ENCODE measurements at regions not wholly inside any gene's neighbourhood (a gene's known extent, or its start where the extent isn't known, plus 50 kb on each side); places are given as distances from the start of the nearest gene placed in this dataset.
"Not testable (repeated sequence)": the region's sequence is repeated elsewhere in the genome, so short reads cannot be mapped to it uniquely, and the experiment has no call there.

DNA sequence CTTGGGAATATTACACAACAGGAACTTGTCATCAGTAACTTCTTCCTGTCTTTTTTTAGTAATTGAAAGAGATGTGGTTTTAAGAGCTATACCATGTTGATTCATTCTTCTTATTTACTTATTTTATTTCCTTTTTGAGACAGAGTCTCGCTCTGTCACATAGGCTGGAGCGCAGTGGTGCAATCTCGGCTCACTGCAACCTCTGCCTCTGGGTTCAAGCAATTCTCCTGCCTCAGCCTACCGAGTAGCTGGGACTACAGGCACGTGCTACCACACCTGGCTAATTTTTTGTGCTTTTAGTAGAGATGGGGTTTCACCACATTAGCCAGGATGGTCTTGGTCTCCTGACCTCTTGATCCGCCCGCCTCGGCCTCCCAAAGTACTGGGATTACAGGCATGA, 1326.6 kb downstream of the DSC3 start:
- DNase-seq = not testable (repeated sequence)

DNA sequence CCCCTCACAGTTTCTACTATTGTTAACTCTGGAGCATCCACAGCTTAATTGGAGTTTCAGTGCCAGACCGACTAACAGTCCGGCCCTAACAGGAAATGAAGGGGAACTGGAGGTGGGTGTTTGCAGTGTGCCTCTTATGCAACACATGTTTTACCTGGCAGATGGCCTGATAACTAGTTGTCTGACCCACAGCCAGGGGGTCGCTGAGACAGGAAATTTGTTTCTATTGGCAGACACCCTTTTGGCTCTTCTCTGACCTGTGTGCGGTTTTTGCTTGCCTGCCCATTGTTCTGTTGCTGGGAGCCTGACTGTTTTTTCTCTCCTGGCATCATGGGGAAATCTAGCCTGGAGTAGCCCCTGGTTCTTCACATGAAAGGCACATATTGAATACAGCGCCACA, 1329.8 kb downstream of the DSC3 start:
- no peak for DNase-seq

DNA sequence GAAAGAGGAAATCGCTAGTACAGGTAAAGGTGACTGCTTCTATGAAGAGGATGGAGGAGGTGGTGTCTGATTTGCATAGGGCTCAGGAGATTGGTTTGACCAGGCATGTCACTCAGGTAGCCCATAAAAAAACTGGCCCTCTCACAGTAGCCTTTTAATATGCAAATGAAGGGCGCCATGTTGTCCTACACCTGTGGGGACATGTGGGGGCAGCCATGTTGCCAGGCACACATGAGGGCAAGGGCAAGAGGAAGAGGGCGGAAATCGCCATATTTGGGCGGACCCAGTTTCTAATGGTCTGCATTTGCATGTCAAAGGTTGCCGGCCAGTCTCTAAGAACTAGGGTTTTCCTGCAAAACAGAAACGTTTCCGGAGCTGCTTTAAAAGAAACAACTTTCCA, 1330.6 kb downstream of the DSC3 start:
- DNase-seq = no peak

DNA sequence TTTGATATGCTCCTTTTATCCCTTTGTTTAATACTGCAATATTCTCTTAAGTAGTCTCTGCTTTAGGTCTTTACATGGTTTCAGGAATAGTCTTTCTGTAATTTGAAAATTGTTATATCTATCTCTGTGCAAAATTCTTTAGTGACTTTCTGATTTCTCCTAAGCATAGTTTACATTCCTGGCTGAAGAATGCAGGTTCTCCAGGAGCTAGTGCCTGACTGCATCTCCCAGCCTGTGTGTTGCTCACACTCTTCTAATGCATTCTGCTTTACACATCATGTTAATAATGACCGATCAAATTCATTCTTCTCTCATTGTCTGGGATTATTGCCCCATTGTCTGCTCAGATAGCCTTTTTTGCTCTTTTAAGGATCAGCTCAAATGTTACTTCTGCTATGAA, 1349.2 kb downstream of the DSC3 start:
- no peak for DNase-seq

DNA sequence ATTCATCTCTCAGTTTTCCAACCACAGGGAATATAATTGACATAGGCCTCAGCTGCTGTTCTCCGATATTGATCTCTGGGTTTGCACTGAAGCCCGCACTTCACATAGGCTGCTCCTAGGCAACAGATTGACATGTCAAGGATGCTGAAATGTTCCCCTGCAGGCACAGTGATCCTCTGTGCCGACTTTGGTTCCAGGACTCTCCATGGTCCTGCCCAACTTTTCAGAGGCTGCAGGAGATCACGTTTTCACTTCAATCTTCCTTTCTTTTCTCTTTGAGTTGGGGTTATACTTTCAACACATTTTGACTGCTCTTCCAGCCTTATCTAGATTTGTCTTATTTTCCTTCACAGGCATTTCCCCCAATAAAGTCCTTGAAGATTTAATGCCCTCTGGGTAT, 1361.0 kb downstream of the DSC3 start:
- DNase-seq = no peak

DNA sequence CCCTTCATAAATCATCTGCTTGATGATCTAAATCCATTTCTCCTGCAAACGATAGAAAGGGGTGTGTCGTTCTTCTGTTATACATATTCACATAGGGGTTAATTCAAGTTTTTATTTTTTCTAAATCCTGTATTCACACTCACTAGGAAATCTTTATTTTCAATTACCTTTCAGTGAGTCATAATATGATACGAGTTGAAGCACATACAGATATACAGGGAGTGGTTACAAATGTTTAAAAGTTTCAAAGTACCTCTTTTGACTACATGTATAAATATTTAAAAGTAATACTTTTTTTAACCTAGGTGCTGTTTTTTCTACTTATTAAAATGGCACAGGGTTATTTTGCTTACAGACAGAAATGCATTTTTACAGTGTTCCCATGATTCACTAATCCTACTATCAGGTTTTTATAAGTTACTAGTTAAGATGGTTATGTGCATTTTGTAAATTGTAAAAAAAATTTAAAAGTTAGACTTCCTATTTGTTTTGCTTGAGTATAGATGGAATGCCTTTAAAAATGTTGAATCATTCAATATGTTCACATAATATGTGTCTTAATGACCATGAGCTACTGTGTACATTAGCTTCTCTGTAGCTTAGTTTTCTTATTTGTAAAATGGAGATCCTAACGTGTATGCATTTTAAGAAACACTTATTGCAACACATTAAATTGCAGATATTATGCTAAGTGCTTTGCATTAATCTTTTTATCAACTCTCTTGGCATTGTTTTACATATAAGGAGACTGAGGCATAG, 1378.1 kb downstream of the DSC3 start:
- no peak for DNase-seq

DNA sequence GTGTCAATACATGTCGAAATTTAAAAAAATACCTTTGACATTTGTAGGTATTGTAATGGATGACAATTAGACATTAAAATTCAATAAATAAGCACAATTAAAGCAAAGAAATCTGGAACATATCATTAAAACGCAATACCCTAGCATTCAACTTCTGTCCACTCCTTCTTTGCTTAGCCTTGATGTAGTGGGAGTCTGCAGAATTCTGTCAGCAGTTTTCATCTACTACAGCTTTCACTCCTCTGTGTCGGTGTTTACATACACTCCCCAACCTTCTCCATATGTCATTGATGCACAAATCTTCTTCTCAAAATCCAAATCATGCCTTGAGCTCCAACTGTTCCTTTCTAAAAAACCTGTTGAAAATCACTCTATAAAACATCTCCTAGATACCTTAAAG, 1380.6 kb downstream of the DSC3 start:
- DNase-seq = no peak

DNA sequence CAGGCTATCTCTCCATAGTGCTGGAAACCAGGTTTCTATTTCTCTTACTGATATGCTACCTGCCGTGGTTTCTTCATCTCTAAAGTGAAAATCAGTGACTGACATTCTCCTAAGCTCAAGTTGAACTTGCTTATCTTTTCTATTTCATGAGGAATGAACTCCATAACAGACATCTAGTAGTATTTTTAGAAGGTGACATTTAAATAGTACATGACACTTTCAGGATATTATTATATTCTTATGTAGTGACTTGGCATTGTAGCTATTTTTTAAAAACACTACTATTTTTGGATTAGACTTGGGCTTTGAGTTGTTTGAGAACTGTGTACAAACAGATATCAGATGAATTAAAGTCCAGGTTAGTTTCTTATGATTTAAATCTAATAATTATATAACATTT, 1381.8 kb downstream of the DSC3 start:
- DNase-seq = no peak

DNA sequence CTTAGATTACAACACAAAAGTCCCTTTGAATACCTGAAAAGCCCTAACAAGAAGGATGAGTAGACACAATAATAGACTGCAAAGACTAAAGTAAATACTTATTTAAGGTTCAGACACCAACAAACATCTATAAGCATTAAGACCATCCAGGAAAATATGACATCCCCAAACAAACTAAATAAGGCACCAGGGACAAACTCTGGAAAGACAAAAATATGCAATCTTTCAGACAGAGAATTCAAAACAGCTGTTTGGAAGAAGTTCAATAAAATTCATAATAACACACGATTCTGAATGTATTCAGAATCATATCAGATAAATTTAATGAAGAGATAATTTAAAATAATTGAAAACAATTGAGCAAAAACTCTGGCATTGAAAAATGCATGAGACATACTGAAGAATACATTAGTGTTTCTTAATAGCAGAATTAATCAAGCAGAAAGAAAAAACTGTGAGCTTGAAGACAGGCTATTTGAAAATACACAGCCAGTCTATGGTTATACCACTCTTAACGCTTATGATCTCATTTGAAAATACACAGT, 1388.8 kb downstream of the DSC3 start:
- DNase-seq = no peak

DNA sequence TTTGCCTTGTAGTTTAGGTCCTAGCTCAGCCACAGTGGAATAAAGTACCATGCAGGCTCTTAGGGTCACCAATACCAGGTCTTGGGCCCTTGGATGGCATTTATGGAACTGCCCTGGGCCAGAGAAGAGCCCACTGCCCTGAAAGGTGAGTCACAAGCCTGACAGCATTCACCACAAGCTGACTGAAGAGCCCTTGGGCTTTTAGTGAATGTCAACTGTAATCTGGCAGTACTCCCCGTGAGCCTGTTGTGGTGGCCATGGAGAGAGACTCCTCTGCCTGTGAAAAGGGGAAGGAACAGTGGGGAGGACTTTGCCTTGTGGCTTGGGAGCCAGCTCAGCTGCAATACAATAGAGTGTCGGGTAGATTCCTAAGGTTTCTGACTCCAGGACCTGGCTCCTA, 1389.7 kb downstream of the DSC3 start:
- DNase-seq = no peak

DNA sequence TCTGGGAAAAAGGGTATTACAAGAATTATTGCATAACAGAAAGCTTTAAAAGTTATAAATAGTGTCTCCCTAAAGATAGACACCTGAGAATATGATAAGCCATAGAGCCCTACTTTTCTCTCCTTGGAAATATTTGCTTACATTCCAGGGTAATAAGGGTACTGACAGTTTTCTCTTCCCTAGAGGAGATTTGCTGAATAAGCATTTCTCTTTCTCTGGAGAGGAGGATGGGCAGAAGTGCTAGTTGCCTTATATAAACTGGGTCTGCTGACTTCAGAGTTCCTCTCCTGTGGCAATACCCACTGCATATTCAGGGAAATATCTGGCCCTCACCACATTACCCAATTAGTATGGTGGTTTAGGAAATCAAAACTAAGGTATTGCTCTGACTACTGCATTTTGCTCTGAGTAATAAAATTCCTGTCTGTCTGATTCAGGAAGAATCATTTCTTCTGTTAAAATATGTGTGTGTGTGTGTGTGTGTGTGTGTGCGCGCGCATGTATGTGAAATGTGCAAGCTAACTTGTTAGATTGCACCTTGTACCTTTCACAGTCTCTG, 1391.3 kb downstream of the DSC3 start:
- DNase-seq = no peak

DNA sequence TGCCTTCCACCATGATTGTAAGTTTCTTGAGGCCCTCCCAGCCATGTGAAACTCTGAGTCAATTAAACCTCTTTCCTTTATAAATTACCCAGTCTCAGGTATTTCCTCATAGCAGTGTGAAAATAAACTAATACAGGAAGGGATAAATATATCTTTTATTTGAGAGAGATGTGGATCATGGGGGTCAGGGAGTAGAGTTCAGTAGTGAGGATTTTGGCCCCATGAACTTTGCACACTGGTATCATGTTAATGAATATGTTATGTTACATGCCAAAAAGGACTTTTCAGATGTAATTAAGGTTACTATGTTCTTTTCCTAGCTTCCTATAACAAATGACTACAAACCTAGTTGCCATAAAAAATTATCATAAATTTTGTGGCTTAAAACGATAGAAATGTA, 1393.7 kb downstream of the DSC3 start:
- DNase-seq = no peak

DNA sequence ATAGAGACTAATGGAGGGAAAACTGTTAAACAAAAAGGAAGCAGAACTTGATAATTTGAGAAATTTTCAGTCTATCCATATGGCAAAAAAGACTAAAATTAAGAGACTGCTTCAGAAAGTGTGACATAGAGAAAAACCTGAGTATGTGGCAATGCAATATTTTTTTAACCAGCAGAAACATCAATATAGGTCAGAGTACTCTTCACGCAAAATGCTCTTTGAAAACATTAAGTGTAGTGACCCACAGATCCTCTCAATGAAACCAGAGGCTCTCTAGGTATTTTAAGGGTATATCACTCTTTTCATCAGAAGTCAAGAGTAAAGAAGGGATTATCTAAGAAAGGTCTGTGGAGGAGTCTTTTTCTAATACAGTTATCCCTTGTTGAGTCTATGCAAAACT, 1394.8 kb downstream of the DSC3 start:
- DNase-seq = no peak

DNA sequence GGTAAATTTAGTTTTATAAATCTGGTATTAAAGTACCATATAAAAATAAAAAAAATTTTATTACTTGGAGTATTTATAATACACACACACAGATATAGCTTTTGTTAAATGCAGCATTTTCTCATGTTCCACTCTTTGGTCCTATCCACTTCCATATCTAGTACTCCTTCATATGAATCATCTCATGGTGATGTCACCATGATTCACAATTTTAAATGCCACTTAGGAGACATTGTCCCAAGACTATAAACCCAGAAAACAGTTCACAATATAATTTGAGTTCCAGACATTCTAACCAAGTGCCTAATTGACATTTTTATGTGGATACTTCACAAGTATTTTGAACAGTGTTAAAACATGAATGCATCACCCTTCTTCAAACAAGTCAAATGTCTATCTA, 1398.3 kb downstream of the DSC3 start:
- DNase-seq = no peak

DNA sequence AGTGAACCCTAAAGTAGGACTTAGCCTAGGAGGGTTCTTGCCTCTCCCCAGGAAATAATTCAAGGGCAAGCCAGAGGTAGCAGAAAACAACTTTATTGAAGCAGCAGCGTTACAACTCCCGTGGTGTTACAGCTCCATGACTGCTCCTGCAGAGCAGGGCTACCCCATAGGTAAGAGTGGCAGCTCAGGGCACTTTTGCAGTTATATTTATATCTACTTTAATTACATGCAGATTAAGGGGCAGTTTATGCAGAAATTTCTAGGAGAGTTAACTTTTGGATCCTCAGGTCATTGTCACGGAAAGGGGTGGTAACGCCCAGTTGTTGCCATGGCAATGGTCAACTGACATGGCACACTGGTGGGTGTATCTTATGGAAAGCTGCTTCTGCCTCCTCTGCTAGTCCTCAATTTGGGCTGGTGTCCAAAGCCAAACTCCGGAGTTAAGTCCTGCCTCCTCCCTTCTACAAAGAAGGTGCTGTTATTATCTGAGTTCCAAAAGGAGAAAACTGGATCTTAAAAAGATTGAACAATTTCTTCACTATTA, 1413.0 kb downstream of the DSC3 start:
- DNase-seq = no peak

DNA sequence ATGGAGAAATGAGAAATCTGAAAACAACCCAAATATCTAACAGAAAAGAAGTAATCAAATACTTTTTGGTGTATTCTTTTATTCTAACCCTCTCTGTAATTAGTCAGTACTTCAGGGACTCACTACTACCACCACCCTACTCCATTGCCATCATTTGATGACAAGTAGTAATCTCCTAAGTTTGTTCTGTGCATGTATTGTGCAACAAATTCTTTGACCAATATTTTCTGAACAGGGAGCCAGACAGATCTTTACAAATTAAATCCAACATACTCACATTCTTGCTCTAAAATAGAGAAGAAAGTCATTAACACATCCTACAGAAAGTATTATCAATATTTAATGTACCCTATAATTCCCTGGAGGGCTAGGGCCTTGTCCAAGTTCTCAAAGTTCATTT, 1416.4 kb downstream of the DSC3 start:
- DNase-seq = no peak

DNA sequence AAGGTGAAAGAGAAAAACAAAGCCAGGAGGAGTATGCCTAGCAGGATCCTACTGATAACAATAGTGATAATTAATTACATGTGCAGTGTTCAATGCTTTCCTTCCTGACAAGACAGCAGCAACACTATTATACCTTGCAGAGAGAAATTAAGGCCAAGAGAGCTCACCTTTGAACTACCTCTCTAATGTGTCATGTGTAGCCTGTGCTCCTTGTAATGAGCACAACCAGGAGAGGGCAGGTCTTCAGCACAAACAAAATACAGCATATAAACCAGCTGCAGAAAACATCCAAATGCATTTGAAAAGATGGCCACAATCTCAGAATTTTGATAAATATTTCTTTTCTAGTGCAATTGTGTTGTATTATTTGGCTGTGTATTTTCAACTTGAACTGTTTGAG, 1425.7 kb downstream of the DSC3 start:
- DNase-seq = no peak

DNA sequence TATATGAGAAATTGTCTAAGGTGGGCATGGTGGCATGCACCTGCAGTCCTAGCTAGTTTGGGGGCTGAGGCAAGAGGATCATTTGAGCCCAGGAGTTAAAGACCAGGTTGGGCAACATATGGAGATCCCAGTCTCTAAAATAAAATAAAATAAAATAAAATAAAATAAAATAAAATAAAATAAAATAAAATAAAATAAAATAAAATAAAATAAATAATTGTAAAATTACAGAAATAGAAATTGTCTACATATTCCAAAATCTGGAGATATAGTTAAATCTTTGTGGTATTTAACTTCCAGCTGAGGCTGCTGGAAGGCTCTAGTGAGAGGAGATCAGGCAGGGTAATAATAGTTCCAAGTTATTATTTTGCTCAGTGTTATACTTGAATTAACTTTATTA, 1432.1 kb upstream of the CDH2 start:
- no peak for DNase-seq

DNA sequence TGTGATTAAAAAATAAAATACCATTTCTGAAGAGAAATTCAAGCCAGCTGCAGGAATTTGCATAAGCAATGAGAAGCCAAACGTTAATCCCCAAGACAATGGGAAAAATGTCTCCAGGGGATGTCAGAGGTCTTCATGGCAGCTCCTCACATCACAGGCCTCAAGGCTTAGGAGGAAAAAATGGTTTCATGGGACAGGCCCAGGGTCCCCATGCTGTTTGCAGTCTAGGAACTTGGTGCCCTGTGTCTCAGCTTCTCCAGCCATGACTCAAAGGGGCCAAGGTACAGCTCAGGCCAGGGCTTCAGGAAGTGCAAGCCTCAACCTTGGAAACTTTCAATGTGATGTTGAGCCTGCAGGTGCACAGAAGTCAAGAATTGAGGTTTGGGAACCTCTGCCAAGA, 1428.4 kb upstream of the CDH2 start:
- no peak for DNase-seq

DNA sequence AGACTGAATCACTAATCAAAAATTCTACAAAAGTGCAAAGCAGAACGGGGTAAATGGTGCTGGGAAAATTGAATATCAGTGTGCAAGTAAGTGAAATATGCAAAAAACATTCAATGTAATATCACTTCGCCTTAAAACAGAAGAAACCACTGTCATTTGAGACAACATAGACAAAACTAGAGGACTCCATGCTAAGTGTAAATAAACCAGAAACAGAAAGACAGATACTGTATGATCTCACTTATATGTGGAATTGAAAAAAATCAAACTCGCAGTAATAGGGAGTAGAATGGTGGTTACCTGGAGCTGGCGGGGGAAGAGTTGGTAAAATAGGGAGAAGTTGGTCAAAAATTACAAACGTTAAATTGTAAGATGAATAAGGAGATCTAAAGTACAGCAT, 1420.0 kb upstream of the CDH2 start:
- no peak for DNase-seq

DNA sequence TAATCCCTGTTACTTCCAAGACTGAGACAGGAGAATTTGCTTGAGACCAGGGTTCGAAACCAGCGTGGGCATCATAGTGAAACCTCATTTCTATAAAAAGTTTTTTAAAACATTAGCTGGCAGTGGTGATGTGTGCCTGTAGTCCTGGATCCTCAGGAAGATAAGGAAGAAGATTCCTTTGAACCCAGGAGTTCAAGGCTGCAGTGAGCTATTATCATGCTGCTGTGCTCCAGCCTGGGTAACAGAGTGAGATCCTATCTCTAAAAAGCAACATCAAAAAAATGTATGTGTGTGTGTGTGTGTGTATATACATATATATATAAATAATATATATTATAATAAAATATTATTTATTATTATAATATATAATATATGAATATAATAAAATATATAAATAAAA, 1417.6 kb upstream of the CDH2 start:
- no peak for DNase-seq

DNA sequence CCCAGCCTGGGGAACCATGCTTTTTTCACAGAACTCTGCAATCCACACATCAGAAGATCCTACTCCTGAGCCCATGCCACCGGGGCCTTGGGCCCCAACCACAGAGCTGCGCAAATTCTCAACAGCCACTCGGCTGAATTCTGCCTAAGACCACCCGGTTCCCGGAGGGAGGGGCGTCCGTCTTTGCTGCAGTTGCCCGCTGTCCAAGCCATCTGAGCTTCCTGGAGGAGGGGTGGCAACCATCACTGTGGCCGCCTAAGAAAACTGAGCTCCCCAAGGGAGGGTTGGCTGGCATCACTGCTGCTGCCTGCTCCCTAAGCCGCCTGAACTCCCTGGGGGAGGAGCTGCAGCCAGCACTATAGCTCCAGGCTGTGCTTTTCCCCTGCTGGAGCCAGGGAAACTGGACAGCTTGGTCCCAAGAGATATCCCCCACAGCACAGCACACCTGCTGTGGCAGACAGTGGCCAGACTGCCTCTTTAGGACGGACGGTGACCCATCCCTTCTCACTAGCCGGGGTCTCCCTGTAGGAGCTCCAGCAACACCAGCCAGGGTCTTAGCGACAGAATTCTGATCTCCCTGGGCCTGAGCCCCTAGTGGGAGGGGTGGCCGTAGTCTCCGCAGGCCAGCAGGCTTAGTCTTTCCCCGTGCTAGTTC, 1411.6 kb upstream of the CDH2 start:
- no peak for DNase-seq

DNA sequence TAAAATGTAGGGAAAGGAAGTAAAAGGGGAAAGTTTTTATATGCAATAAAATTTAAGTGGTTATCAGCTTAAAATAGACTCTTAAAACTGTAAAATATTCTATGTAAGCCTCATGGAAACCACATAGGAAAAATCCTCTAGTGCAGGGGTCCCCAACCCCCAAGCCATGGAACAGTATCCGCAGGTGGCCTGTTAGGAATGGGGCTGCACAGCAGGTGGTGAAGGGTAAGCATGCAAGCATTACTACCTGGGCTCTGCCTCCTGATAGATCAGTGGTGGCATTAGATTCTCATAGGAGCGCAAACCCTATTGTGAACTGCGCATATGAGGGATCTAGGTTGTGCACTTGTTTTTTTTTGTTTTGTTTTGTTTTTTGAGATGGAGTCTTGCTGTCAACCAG, 1409.3 kb upstream of the CDH2 start:
- no peak for DNase-seq
